HepG2 (cell line): ENCODE measurements at regions not wholly inside any gene's neighbourhood (a gene's known extent, or its start where the extent isn't known, plus 50 kb on each side); places are given as distances from the start of the nearest gene placed in this dataset.

ENCODE experiments used
- ATAC-seq: fragments of 200-7000 bp; cut with Tn5 transposase; 3 replicates; pipeline ENCODE4 v1.9.1; 2020; ENCODE audit warnings: mild to moderate bottlenecking, moderate library complexity
- BruUV-seq: library from RNA; stranded (reverse); fragments of 400-500 nt; replicated peaks from 2 replicates; lab custom pipeline; 2021; lab: Mats Ljungman, UMichigan
- CTCF ChIA-PET: fragments of 300-600 bp; formaldehyde crosslinking; extraction: SDS; loops from one replicate; lab custom pipeline; 2021; ENCODE audit warnings: low total read pairs, inconsistent platforms, low intra/inter-chr PET ratio; lab: Yijun Ruan, JAX
- POLR2A ChIA-PET: fragments of 350-600 bp; sonication (Branson Sonifier 250); formaldehyde crosslinking; loops from one replicate; lab custom pipeline; 2020; ENCODE audit warnings: antibody characterized with exemption, inconsistent platforms; lab: Yijun Ruan, JAX
- DNase-seq: peaks from one replicate; pipeline ENCODE4 v3.0.0-alpha.2; 2015; ENCODE audit warnings: low spot score
- FAIRE-seq: peaks from 3 replicates; lab custom pipeline; 2011; peaks lifted over from hg19 to GRCh38; lab: Jason Lieb, UNC
- H2AFZ ChIP-seq: one replicate; pipeline ENCODE4 v1.6.1; 2011; ENCODE audit warnings: low read length, inconsistent platforms
- H3K27ac ChIP-seq: fragments of 300-600 bp; 3 replicates; pipeline ENCODE4 v1.8.0; 2011; ENCODE audit warnings: mixed run types, mild to moderate bottlenecking, mixed read lengths, low read length, inconsistent platforms; ENCODE audit not compliant: insufficient read depth; ENCODE audit errors: extremely low read length
- H3K27me3 ChIP-seq, 2 experiments: fragments of 200-600 bp in 1 of 2; 2 replicates in 1 of 2; 3 replicates in 1 of 2; pipeline versions ENCODE4 v1.6.0 to v1.8.0; 2011; ENCODE audit warnings: low read length in 2 of 2, mild to moderate bottlenecking in 2 of 2, moderate library complexity in 2 of 2, inconsistent platforms in 1 of 2; ENCODE audit not compliant: insufficient read depth in 2 of 2, control insufficient read depth in 1 of 2
- H3K36me3 ChIP-seq, 2 experiments: fragments of 200-600 bp in 1 of 2; replicated peaks in 1 of 2; 2 replicates in 1 of 2; 3 replicates in 1 of 2; pipeline versions ENCODE4 v1.5.1 to v1.8.0; 2011; ENCODE audit warnings: low read length in 2 of 2, inconsistent platforms in 1 of 2; ENCODE audit not compliant: insufficient read depth in 2 of 2, control insufficient read depth in 1 of 2
- H3K4me1 ChIP-seq: 2 replicates; pipeline ENCODE4 v1.5.1; 2012; ENCODE audit warnings: low read length, inconsistent platforms; ENCODE audit not compliant: insufficient read depth
- H3K4me2 ChIP-seq: 2 replicates; pipeline ENCODE4 v1.6.0; 2011; ENCODE audit warnings: low read depth, low read length, inconsistent platforms
- H3K4me3 ChIP-seq, 3 experiments: fragments of 200-600 bp in 1 of 3; sonication (generic), shearing (Covaris generic) in 1 of 3; replicated peaks in 1 of 3; 2 replicates each; pipeline ENCODE4 v1.5.1; 2011 to 2016; ENCODE audit warnings: low read length in 3 of 3, inconsistent platforms in 2 of 3, low read depth in 2 of 3, mild to moderate bottlenecking in 2 of 3, control low read depth in 1 of 3, mixed read lengths in 1 of 3; ENCODE audit not compliant: insufficient read depth in 1 of 3
- H3K79me2 ChIP-seq: one replicate; pipeline ENCODE4 v1.6.1; 2011; ENCODE audit warnings: low read length, inconsistent platforms; ENCODE audit not compliant: insufficient read depth
- H3K9ac ChIP-seq: 2 replicates; pipeline ENCODE4 v1.6.0; 2011; ENCODE audit warnings: mild to moderate bottlenecking, low read depth, low read length, inconsistent platforms; ENCODE audit not compliant: insufficient read depth
- H3K9me3 ChIP-seq: 2 replicates; pipeline ENCODE4 v1.5.1; 2012; ENCODE audit warnings: mild to moderate bottlenecking, low read length
- H4K20me1 ChIP-seq: 2 replicates; pipeline ENCODE4 v1.6.0; 2011; ENCODE audit warnings: inconsistent platforms, mild to moderate bottlenecking, low read length, moderate library complexity; ENCODE audit not compliant: insufficient read depth
- CEBPG ChIP-seq: IDR thresholded peaks from 2 replicates; pipeline ENCODE4 v1.6.1; 2016
- NR2F1 ChIP-seq, 2 experiments: fragments of 450-650 bp in 1 of 2; formaldehyde crosslinking in 1 of 2; IDR thresholded peaks; 2 replicates each; pipeline versions ENCODE4 v1.5.0 to v1.6.1; 2016 to 2020; ENCODE audit warnings: mild to moderate bottlenecking in 1 of 2, missing compliant biosample characterization in 1 of 2, missing genetic modification reagents in 1 of 2, moderate library complexity in 1 of 2
- ZBTB8A ChIP-seq: sonication (generic); formaldehyde crosslinking; IDR thresholded peaks from 2 replicates; pipeline ENCODE4 v1.4.0; 2020; ENCODE audit warnings: mild to moderate bottlenecking, low read depth, missing genetic modification reagents, borderline replicate concordance
- ZNF318 ChIP-seq: sonication (generic); formaldehyde crosslinking; IDR thresholded peaks from 2 replicates; pipeline ENCODE4 v1.4.0; 2020; ENCODE audit warnings: mild to moderate bottlenecking, missing genetic modification reagents
- WGBS: methylation state at CpG from one replicate; pipeline ENCODE4 v1.1.6; 2017; ENCODE audit warnings: low lambda C conversion rate; 5-methylcytosine and 5-hydroxymethylcytosine counted together
- in situ Hi-C: cut with HindIII; loops from 2 replicates; pipeline ENCODE4 v1.10.0; 2017; ENCODE audit warnings: low pct_unique_long_range_greater_than_20kb; ENCODE audit not compliant: extremely low pct_ligation_motif_present
- intact Hi-C: fragments of 100-400 bp; cut with micrococcal nuclease; formaldehyde crosslinking; loops from one replicate; pipeline ENCODE4 v1.10.0; 2022; ENCODE audit not compliant: unreplicated experiment

GRCh38 chr4:188986271-188986689, 847.0 kb downstream of the TRIML1 start (continued):
- TF ChIP-seq ZBTB8A (no peak), ZNF318 (CRISPR knock-in tag) (no peak), NR2F1 (CRISPR knock-in tag; IDR thresholded peaks at IDR 0.05) (no peak)

GRCh38 chr4:188987011-188987410, 847.8 kb downstream of the TRIML1 start:
- FAIRE-seq (no peak), ATAC-seq (no peak), DNase-seq (no peak)
- H3K36me3 ChIP-seq, result no peaks in the 10 kb centered on the region
- TF ChIP-seq CEBPG (CRISPR knock-in tag), result no peak
- no peaks in the 10 kb centered on the region for H3K79me2 ChIP-seq
- no peak overlapping the region for H3K4me3 ChIP-seq
- in situ Hi-C loops, result no loop called here
- no peaks in the 10 kb centered on the region for H3K4me1 ChIP-seq
- intact Hi-C loops, result no loop called here
- H2AFZ ChIP-seq, result no peak overlapping the region
- BruUV-seq, result no TSS peak
- no peaks in the 10 kb centered on the region for H4K20me1 ChIP-seq
- no peak overlapping the region for H3K27ac ChIP-seq
- 7% methylated on average over 1 of the region's 1 CpG for WGBS
- ChIA-PET POLR2A (no interaction called here), CTCF (no interaction called here)
- H3K27me3 ChIP-seq, result no peaks in the 10 kb centered on the region; a peak in 1 of 5 replicates
- H3K9me3 ChIP-seq, result no peaks in the 10 kb centered on the region
- H3K4me2 ChIP-seq, result no peak overlapping the region
- H3K9ac ChIP-seq, result no peak overlapping the region
